SKM-1 (cell line): ENCODE measurements at regions not wholly inside any gene's neighbourhood (a gene's known extent, or its start where the extent isn't known, plus 50 kb on each side); places are given as distances from the start of the nearest gene placed in this dataset.

Experiments used
- DNase-seq: peaks from one replicate; lab custom pipeline; 2025; ENCODE audit not compliant: unreplicated experiment; lab: John Stamatoyannopoulos, UW

- DNase-seq = no peak
Observed at GRCh38 chr14:65872536-65872935, 460.0 kb downstream of the FUT8 start.

DNA sequence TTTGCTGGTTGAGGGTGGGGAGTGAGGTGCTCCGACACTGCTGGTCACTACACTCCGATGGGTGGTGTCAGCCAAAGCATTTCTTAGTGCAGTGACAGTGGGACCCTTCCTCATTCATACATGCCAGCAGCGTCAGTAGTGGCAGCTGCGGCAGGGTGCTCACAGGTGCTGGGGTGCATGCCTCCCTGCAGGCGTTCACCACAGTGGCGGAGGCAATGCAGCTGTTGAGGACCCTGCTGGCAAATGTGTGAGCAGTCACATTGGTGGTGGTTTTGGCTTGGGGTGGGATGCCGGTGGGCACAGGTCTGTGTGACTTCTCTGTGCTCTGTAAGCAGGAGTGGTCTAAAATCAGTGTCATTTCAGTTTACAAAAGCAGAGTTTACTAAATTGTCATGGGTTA, 464.6 kb downstream of the FUT8 start:
- no peak for DNase-seq

GRCh38 chr14:65877624-65878023, 465.1 kb downstream of the FUT8 start:
- no peak for DNase-seq

- no peak for DNase-seq
Observed at GRCh38 chr14:65878586-65878985, 466.1 kb downstream of the FUT8 start.

DNA sequence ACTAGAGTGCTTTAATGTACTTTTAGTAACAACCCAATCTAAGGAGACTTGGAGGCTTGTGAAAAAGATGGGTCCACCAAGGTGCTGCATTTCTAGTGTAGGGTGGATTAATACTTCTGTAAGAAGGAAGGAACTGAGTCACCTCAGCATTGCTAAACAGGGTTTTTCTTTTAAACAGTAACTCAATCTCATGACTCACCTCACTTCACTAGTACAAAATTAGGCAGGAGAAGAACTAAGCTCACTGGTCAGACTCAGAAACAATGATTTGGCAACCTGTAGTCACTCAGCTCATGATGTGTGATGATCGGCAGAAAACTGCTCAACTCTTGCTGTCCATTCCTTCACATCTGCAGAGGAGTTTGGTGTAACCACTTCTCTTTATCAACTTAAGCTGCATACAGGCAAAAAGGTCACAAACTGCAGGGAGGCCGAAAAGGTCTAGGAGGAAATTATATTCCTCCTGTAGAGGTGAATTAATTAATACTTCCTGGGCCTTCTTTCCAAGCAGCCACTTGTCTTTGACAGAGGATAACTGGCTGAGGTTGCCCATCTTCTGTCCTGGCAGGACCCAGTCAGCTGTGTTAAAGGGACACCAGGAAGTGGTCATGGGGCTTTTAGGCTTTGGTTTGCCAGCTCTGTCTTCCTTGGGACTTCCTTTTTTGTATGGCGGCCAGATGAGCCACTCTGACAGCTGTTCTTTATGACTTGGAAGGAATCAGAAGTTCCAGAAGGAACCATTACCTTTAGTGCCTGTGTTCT, 466.9 kb downstream of the FUT8 start:
- DNase-seq = peak; percentile 53

- DNase-seq = no peak
Observed at GRCh38 chr14:65880507-65880906, 468.0 kb downstream of the FUT8 start.

GRCh38 chr14:65881642-65882041, 469.1 kb downstream of the FUT8 start:
- no peak for DNase-seq

DNA sequence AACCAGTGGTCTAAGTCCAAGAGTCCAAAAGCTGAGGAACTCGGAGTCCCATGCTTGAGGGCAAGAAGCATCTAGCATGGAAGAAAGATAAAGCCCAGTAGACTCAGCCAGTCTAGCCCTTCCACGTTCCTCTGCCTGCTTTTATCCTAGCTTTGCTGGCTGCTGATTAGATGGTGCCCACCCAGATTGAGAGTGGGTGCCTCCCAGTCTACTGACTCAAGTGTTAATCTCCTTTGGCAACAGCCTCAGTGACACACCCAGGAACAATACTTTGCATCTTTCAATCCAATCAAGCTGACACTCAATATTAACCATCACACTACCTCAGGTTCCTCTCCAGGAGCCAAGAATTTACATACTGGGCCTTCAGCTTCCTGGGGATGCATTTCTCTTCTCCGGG, 476.1 kb downstream of the FUT8 start:
- no peak for DNase-seq

GRCh38 chr14:65892315-65892714, 479.8 kb downstream of the FUT8 start:
- no peak for DNase-seq

DNA sequence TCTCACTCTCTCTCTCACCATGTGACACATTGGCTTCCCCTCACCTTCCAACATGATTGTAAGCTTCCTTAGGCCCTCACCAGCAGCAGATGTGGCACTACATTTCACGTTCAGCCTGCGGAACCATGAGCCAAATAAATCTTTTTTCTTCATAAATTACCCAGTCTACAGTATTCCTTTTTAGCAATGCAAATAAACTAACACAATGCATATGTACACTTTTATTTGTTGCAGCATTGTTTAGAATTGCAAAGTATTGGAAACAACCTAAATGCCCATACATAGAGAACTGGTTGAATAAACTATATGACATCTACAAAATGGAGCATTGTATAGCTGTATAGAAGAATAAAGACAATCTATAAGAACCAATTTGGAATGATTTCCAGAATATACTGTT, 487.6 kb downstream of the FUT8 start:
- DNase-seq = no peak

DNA sequence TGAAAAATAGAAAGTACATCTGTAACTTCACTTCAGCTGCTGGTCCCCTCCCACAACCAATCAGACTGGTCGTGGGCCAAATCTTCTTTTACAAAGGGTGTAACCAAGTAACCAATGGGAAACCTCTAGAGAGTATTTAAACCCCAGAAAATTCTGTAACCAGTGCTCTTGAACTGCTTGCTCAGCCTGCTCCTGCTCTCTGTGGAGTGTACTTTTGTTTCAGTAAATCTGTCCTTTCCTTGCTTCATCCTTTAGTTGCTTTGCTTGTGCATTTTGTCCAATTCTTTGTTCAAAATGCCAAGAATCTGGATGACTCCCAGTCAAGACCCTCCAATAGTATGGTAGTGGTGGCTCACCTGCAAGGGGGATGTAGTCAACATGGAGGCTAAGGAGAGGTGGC, 489.1 kb downstream of the FUT8 start:
- no peak for DNase-seq

- no peak for DNase-seq
Observed at GRCh38 chr14:65904988-65905387, 492.5 kb downstream of the FUT8 start.

DNA sequence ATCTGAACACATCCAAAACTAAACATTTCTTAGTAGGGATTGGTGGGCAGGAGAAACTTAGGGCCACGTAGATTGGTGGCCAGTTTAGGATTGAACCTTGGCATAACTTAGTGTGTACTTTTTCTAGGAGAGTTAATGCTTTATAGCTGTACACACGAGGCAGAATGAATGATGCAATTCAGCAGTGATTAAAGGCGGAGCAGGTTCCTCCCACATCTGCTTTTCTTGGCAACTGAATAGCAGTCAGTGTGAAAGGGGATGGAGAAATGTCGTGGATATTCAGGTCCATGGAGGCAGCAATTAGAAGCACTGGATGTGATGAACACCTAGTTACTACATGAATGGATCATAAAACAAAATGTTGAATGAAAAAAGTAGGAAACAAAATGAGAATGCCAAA, 493.8 kb downstream of the FUT8 start:
- no peak for DNase-seq

DNA sequence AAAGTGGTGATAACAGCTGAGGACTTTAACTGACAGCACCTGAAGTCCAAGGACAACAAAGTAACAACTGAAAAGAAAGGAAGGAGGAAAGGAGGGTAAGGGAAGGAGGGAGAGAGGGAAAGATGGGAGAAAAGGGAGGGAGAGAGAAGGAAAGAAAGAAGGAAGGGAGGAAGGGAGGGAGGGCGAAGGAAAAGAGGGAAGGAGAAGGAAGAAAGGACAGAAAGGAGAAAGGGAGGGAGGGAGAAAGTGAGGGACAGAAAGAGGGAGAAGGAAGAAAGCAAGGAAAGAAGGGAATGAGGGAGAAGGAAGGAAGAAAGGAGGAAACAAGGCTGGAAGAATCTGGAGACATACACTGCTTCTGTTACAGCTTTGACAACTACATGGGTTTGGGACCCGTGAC, 494.4 kb downstream of the FUT8 start:
- no peak for DNase-seq

DNA sequence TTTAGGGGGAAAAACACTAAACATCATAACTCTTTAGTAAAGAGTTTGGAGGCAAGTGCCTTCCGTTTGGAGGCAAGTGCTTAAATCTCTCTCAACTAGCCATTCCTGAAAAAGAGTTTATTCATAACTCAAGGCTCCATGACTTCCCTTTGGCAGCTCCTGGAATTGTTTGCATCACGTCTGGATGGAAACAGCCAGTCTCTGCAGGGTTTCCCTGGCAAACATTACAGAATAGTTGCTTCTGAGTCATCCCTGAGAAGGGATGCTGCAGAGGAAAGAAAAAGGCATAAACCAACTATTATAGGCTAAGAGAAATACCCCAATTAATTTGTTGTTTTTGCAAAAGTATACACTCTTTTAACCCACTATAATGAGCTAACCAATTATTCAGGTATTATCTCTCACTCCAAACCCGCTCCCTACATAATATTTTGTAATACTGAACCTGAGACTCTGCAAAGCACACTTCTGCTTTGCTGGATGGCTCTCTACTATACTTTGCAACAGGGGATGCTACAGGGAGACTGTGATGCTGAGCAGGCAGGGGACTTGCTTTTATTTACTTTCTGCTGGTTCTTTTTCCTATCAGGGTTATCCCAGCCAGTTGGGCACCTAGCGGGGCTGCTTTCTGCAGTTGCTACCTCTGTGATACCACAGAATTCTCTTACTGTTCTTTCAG, 497.7 kb downstream of the FUT8 start:
- no peak for DNase-seq

DNA sequence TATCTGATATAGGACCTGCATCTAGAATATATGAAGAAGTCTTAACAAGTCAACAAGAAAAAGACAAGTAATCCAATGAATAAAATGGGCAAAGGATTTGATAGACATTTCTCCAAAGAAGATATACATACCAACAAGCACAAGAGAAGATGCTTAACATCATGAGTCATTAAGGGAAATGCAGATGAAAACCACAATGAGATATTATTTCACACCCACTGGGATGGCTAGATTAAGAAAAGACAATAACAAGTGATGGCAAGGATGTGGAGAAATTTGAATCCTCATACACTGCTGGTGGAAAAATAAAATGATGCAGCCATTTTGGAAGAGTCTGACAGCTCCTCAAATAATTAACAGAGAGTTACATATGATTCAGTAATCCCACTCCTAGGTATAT, 502.6 kb downstream of the FUT8 start:
- no peak for DNase-seq

DNA sequence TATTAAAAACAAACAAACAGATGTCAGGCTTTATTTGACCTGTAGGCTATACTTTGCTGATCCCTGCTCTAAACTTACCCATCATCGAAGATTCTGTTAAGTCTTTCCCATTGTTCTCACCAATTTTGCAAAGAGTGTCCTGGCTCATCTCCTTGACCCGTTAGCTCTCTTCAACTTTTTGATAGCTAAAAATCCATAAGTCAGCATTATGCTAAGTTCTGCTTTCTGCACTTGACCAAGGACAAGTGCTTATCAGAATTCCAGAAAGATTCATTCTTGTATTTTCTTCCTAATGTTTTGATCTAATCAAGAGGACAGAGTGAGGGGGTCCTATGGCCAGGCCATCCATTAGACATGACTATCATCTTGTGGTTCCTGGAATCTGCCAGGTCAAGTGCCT, 503.5 kb downstream of the FUT8 start:
- no peak for DNase-seq

DNA sequence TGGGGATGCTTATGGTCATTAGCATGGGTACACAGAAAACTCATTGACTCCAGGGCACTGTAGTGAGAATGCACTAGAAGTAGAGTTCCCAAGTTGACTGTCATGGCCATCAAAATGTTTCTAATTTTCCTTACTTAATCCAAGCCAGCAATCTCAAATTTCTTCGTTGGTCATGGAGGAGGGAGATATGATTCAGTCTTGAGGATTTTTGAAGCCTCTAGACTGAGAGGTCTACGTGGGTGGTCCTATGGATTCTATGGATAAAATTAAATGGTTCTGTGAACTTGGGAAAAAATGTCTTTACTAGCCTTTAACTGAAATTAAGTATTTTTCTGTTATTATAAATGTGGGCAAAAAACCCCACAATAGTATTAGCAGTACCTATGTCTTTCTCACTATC, 508.5 kb downstream of the FUT8 start:
- no peak for DNase-seq

DNA sequence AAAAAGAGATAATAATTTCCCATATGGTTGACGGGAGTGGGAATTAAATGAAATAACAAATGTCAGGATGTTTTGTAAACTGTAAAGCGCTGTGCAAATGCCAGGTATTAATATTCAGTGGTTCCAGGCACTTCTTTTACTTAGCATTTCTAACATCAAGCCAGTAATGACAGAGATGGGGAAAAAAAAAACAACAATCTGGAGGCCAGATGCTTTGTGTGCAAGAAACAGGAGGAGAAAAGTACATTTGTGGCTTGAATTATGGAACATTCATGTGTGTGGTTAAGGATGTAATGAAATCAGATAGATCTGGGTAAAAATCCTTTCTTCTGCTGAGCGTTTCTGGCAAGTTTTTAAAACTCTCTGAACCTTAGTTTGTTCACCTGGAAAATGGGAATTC, 509.6 kb downstream of the FUT8 start:
- no peak for DNase-seq

GRCh38 chr14:65926504-65926903, 514.0 kb downstream of the FUT8 start:
- no peak for DNase-seq

DNA sequence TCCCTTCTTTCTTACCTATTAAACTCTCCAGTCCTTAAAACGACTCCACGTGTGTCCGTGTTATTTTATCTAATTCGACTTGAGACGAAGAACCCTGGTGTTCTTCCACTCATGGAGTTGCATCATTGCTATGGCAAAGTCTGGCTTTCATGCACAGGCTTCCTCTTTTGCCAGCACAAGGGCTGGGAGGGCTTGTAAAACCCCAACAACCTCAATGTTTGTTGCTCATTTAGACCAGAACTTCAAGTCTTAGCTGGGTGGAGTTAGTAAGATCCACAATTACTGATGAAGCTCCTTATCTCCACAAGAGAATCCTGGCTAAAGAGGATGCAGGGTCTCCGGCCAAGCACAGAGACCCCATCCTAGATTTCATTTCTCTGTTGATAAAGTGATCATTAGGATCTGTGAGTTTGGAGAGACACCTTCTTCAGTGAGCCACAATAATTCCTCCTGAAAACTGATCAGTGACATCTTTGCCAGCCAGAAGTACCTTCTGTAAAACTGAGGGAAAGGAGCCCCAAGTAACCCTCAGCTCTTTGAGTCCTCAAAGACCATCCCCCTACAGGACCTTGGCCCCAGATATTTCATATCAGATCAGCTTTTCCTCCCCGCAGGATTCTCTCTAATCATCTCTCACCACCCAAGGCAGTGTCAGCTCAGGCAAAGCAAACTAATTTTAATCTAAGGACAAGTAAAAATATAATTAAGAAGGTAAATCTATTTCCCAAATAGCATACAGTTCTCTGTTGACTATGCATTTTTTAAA, 514.6 kb downstream of the FUT8 start:
- DNase-seq = no peak

- DNase-seq = no peak
Observed at GRCh38 chr14:65927931-65928356, 515.4 kb downstream of the FUT8 start.
